ENCODE measurements at regions not wholly inside any gene's neighbourhood (a gene's known extent, or its start where the extent isn't known, plus 50 kb on each side); places are given as distances from the start of the nearest gene placed in this dataset.
"Not testable (repeated sequence)": the region's sequence is repeated elsewhere in the genome, so short reads cannot be mapped to it uniquely, and the experiment has no call there.

GRCh38 chr14:43155258-43155657 is 1351.8 kb downstream of the FSCB start:
- no peak for DNase-seq

GRCh38 chr14:43147485-43147884 is 1359.6 kb downstream of the FSCB start:
- no peak for DNase-seq

- DNase-seq: no peak
Measured at GRCh38 chr14:43145361-43145760, 1361.7 kb downstream of the FSCB start.

DNA sequence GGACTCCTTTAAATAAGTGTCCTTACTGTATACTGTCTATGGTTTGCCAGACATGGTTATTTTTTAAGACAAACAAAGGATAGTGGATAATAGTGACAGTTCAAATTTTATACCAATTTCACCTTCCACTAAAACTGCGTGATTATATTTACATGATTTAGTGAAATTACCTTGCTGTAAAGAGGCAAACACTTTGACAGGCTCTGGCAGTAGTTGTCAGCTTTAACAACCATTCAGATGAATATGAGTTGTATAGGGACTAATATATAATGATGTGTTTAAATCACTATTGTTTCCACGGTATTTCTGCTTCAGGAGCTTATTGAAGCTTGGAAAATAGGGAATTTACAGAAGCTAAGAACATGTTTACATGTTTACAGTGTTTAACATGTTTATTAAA is 1364.0 kb downstream of the FSCB start:
- DNase-seq: no peak

GRCh38 chr14:43141636-43142191 is 1365.4 kb downstream of the FSCB start:
- DNase-seq: no peak

DNA sequence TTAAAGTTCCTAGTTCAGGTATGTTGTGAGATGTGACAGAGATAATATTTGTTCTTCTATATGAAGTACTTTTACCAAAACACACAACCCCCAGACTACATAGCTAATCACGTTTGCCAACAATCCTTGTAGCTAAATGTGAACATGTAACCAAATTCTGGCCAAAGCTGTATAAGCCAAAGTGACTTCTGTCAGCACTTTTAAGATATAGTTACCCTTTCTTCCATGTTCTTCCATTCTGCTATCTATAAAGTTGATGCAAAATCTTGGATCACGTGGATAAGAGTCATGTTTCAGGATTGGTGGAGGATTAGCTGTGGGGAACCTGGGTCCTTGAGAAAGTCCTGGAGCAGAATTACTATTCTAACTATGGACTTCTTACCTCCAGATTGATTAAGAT is 1366.6 kb downstream of the FSCB start:
- no peak for DNase-seq

- DNase-seq: no peak
Measured at GRCh38 chr14:43135877-43136411, 1371.1 kb downstream of the FSCB start.

GRCh38 chr14:43132441-43132840 is 1374.6 kb downstream of the FSCB start:
- no peak for DNase-seq

- DNase-seq: not testable (repeated sequence)
Measured at GRCh38 chr14:43128429-43128828, 1378.7 kb downstream of the FSCB start.

DNA sequence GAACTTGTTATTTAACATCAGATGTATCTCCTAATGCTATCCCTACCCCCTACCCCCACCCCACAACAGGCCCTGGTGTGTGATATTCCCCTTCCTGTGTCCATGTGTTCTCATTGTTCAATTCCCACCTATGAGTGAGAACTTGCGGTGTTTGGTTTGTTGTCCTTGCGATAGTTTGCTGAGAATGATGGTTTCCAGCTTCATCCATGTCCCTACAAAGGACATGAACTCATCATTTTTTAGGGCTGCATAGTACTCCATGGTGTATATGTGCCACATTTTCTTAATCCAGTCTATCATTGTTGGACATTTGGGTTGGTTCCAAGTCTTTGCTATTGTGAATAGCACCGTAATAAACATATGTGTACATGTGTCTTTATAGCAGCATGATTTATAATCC is 1379.2 kb downstream of the FSCB start:
- DNase-seq: not testable (repeated sequence)

GRCh38 chr14:43123544-43123943 is 1383.5 kb downstream of the FSCB start:
- DNase-seq: no peak

- DNase-seq: no peak
Measured at GRCh38 chr14:43119672-43120071, 1387.4 kb downstream of the FSCB start.

DNA sequence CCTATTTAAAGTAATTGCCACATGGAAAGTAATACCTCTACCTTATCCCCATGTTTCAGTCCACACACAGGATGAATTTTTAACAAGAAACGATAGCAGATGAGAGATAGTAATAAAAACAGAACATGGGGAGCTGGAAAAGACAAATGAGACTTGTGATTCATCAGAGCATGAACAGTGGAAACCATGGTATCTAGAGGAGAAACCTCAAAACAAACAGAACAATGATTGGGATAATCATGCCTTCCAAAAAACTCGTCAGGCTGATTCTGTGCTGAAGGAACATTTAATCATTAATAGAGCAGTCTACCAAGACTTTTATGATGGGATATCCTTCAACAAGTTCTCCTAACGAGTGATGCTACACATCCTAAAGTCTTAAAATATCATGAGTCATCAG is 1390.7 kb downstream of the FSCB start:
- no peak for DNase-seq

- DNase-seq: no peak
Measured at GRCh38 chr14:43105305-43105704, 1401.8 kb downstream of the FSCB start.

DNA sequence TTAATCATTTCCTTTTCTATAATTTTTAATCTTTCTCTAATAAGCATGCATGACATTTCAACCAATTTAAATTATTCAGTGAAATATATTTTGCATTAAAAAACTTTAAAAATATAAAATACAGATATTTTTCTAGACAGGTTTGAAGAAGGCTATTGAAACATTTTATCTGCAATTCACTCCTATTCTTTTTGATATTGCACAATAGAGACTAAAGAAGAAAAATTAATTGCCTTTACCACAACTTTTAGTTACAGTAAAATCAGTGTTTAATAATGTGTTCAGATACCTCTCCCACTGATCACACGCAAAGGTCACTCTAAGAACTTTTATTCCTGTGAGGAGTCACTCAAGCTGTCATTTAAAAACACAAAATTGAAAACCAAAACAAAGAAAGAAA is 1416.7 kb downstream of the FSCB start:
- no peak for DNase-seq

- no peak for DNase-seq
Measured at GRCh38 chr14:43087666-43088065, 1419.4 kb downstream of the FSCB start.

- DNase-seq: no peak
Measured at GRCh38 chr14:43085819-43086218, 1421.3 kb downstream of the FSCB start.

- not testable (repeated sequence) for DNase-seq
Measured at GRCh38 chr14:43067372-43067771, 1439.7 kb downstream of the FSCB start.

DNA sequence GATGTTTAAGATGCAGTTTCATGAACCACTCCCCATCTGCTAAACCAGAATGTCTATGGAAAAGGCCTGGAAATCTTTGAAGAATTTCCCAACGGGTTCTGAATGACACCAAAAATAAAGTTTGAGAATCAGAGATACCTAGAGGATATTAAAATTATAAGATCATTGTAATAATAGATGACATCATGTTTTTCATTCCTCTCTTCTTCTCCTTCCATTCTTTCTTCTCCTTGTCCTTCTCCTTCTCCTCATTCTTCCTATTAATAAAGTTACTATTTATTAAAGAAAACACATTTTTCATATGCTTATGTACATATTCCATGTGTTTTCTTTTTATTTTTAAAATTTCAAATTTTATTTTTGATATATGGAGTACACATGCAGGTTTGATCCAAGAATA is 1449.4 kb downstream of the LRFN5 start:
- no peak for DNase-seq

GRCh38 chr14:43052897-43053296 is 1446.2 kb downstream of the LRFN5 start:
- no peak for DNase-seq

GRCh38 chr14:43043850-43044249 is 1437.2 kb downstream of the LRFN5 start:
- no peak for DNase-seq

DNA sequence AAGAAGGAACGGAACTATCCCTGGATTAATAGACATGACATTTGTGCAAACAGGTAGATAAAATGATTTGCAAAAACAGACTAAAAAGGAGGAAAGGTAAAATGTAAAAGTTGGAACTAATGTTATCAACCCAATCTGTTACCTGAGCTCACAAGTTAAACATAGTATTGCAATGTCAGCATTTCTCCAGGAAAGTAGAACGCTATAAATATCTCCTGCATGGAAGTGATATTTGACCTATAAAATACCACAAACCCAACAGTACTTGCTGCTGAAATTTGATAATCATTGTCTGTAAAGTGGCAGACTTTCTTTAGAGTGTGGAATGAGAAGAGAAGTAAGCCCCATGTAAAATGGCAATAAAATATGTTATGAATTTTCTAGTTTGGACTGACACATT is 1435.7 kb downstream of the LRFN5 start:
- DNase-seq: no peak

DNA sequence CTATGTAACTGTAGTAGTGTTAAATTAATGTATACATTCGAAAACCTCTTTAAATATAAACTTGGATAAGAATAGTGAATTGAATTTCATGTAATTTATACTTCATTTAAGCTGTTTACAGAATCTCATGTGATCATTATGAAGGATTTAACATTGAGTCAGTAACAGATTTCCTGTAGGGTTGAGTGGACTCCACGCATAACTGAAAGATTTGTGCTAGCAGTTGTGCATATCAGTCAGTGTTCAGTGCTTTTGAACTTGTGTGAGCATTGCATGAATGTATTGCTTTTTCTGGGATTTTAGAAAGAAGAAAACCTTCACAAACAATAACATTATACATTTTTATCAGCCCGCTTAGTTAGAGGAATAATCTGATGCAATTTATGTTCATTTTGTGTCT is 1435.3 kb downstream of the LRFN5 start:
- no peak for DNase-seq

- DNase-seq: no peak
Measured at GRCh38 chr14:43041207-43041606, 1434.5 kb downstream of the LRFN5 start.

- DNase-seq: no peak
Measured at GRCh38 chr14:43039881-43040280, 1433.2 kb downstream of the LRFN5 start.

All from occipital lobe (tissue), 1 donor.